ENCODE measurements at regions not wholly inside any gene's neighbourhood (a gene's known extent, or its start where the extent isn't known, plus 50 kb on each side); places are given as distances from the start of the nearest gene placed in this dataset.
"Not testable (repeated sequence)": the region's sequence is repeated elsewhere in the genome, so short reads cannot be mapped to it uniquely, and the experiment has no call there.

GRCh38 chr2:52387937-52388590 lies 1356.1 kb upstream of the NRXN1 start:
- no peak for DNase-seq (ENCODE audit: low spot score)

DNA sequence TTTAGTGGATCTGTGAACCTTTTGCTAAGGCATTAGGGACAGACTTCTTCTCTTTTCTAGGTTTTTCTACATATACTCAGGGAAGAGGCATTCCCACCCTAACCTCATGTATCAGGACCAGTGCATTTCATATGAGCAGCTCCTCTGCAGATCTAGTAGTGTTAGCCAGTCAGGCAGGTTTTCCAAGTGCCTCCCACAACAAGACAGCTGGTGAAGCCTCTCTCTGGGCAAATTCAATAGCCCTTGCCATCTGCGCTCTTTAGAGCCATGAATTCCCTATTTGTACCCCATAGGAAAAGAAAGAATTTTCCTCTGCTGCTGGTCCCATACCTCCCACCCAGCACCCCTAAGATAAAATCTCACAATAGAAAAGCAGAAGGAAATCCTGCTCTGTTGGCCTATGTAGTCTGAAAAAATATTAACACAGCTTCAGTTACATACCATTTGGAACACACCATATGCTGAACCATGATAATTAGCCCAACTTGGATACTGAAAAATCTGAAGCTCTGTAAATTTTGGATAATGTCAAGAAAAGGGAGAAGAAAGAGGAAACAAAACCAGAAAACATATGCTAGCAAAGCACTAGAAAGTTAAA lies 1354.6 kb upstream of the NRXN1 start:
- DNase-seq (ENCODE audit: low spot score), result no peak

GRCh38 chr2:52383541-52383940 lies 1351.6 kb upstream of the NRXN1 start:
- no peak for DNase-seq (ENCODE audit: low spot score)

GRCh38 chr2:52369178-52369577 lies 1337.2 kb upstream of the NRXN1 start:
- DNase-seq (ENCODE audit: low spot score), result no peak

GRCh38 chr2:52368141-52368540 lies 1336.2 kb upstream of the NRXN1 start:
- no peak for DNase-seq (ENCODE audit: low spot score)

GRCh38 chr2:52365946-52366345 lies 1334.0 kb upstream of the NRXN1 start:
- DNase-seq (ENCODE audit: low spot score), result no peak

GRCh38 chr2:52356556-52356955 lies 1324.6 kb upstream of the NRXN1 start:
- DNase-seq (ENCODE audit: low spot score), result no peak

DNA sequence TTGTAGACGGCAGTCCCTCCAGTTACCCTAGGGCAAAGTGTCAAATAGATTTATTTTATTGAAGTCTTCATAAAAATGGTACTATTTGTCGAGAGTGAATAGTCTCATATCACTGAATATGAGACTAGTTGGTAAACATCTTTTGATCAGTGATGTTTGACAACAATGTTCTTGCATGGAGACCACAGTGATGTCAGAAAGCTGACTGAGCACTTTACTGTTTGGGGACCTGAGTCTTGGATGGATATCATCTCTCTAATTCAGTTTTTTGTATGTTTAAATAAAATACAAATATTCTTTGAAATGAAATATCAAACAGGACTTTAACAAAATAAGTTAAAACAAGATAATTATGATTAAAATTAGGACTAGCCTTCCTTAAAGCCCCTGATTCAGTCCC lies 1315.4 kb upstream of the NRXN1 start:
- DNase-seq (ENCODE audit: low spot score), result no peak

DNA sequence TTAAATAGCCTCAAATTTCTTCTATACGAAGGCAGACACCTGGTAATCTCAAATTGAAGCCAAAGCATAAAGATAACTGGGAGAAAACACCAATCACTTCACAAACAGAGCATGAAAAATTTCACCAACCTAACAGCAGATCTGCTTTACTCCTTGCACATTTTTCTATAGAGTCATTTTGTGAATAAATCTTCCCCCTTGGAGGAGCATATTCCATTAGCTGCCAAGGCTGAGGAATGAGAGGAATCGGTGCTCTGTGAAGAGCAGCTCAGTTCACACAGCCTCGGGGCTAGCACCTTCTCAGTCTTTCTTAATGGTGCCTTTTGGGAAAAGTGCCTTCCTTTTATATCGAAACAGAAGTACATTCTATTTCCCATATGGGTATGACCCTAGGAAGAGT lies 1313.7 kb upstream of the NRXN1 start:
- DNase-seq (ENCODE audit: low spot score), result no peak

- no peak for DNase-seq (ENCODE audit: low spot score)
Measured at GRCh38 chr2:52345082-52345481, 1313.2 kb upstream of the NRXN1 start.

DNA sequence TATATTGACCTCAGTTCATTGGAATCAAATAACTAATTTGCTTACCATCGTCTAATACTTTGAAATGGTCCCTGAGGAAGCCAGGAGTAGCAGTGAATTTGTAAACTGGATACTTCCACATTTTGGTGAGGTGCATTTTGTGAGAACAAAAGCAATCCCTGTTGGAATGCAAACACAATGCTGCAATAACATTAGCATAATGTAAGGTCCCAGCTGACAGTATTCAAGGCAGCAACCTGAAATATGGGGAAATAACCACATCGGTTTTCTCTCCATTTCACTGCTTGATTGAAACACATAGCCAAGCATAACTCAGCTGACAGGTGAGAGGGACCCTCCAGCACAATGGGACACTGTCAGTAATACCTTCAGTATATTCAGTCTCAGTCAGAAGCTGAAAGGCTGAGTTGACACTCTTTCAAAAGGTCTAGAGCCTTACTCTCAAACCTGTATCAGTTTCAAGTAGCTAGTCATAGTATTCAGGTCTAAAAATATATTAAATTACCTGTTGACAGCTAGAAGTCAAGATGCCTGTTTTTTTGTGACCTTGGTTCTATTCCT lies 1311.9 kb upstream of the NRXN1 start:
- no peak for DNase-seq (ENCODE audit: low spot score)

- no peak for DNase-seq (ENCODE audit: low spot score)
Measured at GRCh38 chr2:52343010-52343409, 1311.1 kb upstream of the NRXN1 start.

- DNase-seq (ENCODE audit: low spot score), result no peak
Measured at GRCh38 chr2:52342458-52342857, 1310.5 kb upstream of the NRXN1 start.

- no peak for DNase-seq (ENCODE audit: low spot score)
Measured at GRCh38 chr2:52341732-52342131, 1309.8 kb upstream of the NRXN1 start.

GRCh38 chr2:52340171-52340570 lies 1308.2 kb upstream of the NRXN1 start:
- DNase-seq (ENCODE audit: low spot score), result no peak

DNA sequence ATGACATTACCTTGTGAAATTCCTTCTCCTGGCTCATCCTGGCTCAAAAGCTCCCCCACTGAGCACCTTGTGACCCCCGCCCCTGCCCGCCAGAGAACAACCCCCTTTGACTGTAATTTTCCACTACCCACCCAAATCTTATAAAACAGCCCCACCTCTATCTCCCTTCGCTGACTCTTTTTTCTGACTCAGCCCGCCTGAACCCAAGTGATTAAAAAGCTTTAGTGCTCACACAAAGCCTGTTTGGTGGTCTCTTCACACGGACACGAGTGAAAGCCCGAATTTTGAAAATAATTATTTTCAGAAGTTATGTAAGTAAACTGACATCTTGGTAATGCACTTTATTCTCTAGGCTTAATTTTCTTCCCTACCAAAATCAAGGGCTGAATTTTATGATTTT lies 1305.9 kb upstream of the NRXN1 start:
- DNase-seq (ENCODE audit: low spot score), result not testable (repeated sequence)

GRCh38 chr2:52336951-52337350 lies 1305.0 kb upstream of the NRXN1 start:
- DNase-seq (ENCODE audit: low spot score), result no peak

DNA sequence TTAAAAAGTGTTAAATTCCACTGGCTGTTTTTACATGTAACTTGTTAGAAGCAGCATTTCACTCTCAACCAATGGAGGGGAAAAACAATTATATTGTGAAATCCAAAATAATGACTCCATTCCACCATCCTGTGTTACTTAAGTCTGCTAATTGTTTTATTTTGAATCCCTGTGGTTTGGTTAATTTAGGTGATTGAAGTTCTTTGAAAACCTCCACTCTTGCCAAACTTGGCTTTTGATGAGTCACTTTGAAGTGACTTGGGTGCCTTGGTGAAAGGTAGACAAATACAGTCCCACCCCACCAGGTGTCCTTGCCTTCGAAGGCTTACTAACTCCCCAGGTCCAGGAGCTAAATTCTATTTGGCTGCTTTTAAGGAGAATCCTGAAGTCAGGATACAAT lies 1303.8 kb upstream of the NRXN1 start:
- DNase-seq (ENCODE audit: low spot score), result no peak

- no peak for DNase-seq (ENCODE audit: low spot score)
Measured at GRCh38 chr2:52334185-52334584, 1302.3 kb upstream of the NRXN1 start.

DNA sequence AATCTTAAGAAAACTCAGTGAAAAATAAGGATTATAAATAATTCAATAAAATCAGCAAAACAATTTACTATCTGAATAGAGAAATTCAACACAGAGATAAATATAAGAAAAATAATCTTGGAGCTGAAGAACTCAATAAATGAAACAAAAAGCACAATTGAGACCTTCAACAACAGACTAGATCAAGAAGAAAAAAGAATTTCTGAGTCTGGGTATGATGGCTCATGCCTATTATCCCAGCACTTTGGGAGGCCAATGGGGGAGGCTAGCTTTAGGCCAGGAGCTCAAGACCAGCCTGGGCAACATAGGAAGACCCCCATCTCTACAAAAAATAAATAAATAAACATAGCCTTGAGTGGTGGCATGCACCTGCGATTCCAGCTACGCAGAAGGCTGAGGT lies 1295.7 kb upstream of the NRXN1 start:
- DNase-seq (ENCODE audit: low spot score), result no peak

GRCh38 chr2:52314231-52314630 lies 1282.3 kb upstream of the NRXN1 start:
- no peak for DNase-seq (ENCODE audit: low spot score)

GRCh38 chr2:52312486-52312885 lies 1280.6 kb upstream of the NRXN1 start:
- no peak for DNase-seq (ENCODE audit: low spot score)

DNA sequence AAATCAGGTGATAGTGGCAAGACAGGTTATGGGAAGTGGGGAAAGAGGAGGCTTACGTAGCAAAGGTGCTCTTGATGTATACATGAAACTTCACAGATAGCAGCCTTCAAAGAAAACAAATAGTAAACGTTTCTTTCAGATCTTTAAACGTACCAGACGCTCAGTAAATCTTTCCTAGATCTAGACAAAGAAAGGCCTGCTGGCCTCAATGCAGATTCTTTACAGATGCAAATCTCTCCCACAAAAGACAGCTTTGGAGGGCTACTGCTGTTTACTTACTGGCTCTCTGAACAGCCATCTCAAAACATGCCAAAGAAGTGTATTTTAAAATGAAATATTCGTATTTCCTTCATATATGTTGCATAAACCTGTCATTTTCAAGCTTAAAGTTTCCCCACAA lies 1279.9 kb upstream of the NRXN1 start:
- no peak for DNase-seq (ENCODE audit: low spot score)

DNA sequence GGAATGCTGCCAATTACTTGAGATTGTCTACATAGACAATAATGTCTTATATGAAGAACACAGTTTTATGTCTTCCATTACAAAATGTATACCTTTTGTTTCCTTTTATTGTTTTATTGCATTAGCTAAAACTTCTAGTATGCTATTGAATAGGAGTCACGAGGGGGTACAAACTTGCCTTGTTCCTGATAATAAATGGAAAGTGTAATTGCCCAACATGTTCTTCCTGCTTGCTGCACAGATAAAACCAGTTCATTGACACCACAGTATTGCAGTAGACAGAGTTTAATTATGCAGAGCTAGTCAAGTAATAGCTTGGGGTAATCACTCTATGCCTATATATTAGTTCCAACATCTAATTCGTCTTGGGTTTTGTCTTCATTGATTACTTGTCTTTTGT lies 1276.2 kb upstream of the NRXN1 start:
- DNase-seq (ENCODE audit: low spot score), result no peak
